Vagina (tissue), 2 donors: ENCODE measurements at regions not wholly inside any gene's neighbourhood (a gene's known extent, or its start where the extent isn't known, plus 50 kb on each side); places are given as distances from the start of the nearest gene placed in this dataset.

ENCODE experiments used
- POLR2A ChIP-seq, 2 donors: fragments of 450-650 bp; IDR thresholded peaks; one replicate each; pipeline ENCODE4 v1.6.1; 2017; ENCODE audit warnings: antibody characterized with exemption in 2 of 2, mild to moderate bottlenecking in 2 of 2, moderate library complexity in 2 of 2
- TF ChIP-seq, protein P1 (sequence below), 3 experiments: fragments of 450-650 bp in 2 of 3; fragments of 200-600 bp in 1 of 3; sonication (generic) in 1 of 3; IDR thresholded peaks; one replicate each; pipeline ENCODE4 v1.5.1; 2017 to 2019; ENCODE audit warnings: antibody characterized with exemption in 3 of 3, mild to moderate bottlenecking in 2 of 3, moderate library complexity in 2 of 3

DNA sequence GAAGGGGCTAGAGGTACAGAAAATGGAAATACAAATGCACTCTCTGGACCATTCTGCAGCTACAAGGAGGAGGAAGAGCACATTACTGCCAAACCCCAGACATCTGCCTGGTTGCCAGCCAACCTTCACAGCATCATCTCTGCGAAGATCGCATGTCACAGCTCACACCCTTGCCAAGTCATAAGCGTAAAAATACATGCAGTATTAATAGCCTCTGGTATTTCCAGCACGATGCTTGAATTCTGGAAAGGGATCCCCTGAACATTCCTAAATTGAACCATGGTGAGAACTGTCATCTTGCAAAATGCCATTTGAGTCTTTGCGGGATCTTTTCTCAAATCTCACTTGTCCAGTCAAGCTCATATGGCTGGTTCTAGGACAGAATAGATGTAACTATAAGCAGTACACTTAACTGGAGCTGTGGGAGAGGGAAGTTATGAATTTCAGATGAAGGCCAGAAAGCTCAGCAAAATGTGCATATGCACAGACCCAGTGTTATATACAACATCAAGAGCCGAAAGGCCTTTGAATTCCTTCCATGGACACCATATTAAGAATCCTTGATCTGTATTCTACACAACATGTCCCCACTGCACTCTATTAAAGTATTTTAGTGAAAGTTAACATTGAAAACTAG is 211.6 kb downstream of the DUSP6 start:
- TF ChIP-seq, protein P1, sequence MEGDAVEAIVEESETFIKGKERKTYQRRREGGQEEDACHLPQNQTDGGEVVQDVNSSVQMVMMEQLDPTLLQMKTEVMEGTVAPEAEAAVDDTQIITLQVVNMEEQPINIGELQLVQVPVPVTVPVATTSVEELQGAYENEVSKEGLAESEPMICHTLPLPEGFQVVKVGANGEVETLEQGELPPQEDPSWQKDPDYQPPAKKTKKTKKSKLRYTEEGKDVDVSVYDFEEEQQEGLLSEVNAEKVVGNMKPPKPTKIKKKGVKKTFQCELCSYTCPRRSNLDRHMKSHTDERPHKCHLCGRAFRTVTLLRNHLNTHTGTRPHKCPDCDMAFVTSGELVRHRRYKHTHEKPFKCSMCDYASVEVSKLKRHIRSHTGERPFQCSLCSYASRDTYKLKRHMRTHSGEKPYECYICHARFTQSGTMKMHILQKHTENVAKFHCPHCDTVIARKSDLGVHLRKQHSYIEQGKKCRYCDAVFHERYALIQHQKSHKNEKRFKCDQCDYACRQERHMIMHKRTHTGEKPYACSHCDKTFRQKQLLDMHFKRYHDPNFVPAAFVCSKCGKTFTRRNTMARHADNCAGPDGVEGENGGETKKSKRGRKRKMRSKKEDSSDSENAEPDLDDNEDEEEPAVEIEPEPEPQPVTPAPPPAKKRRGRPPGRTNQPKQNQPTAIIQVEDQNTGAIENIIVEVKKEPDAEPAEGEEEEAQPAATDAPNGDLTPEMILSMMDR (IDR thresholded peaks at IDR 0.05): no peak
- TF ChIP-seq POLR2A (IDR thresholded peaks at IDR 0.05): no peak
